Thyroid gland (tissue), 4 donors: ENCODE measurements at regions not wholly inside any gene's neighbourhood (a gene's known extent, or its start where the extent isn't known, plus 50 kb on each side); places are given as distances from the start of the nearest gene placed in this dataset.

ENCODE experiments used
- DNase-seq, 2 donors: peaks; one replicate each; pipeline ENCODE4 v3.0.0-alpha.2; 2019
- H3K27ac ChIP-seq, 3 donors: fragments of 200-600 bp; sonication (generic); 1 replicate in 2 of 3; 2 replicates in 1 of 3; pipeline ENCODE4 v1.5.1; 2016 to 2019; ENCODE audit warnings: mild to moderate bottlenecking in 1 of 3, moderate library complexity in 1 of 3
- H3K27me3 ChIP-seq: fragments of 200-600 bp; sonication (generic); one replicate; pipeline ENCODE4 v1.5.1; 2019
- H3K36me3 ChIP-seq, 2 donors: fragments of 200-600 bp; sonication (generic); one replicate each; pipeline ENCODE4 v1.5.1; 2016 to 2019
- H3K4me1 ChIP-seq, 2 donors: fragments of 200-600 bp; sonication (generic); one replicate each; pipeline ENCODE4 v1.5.1; 2017 to 2019
- H3K4me3 ChIP-seq, 3 donors: fragments of 200-600 bp; sonication (generic); replicated peaks in 1 of 3; 1 replicate in 2 of 3; 2 replicates in 1 of 3; pipeline ENCODE4 v1.5.1; 2016; ENCODE audit warnings: mild to moderate bottlenecking in 1 of 3
- H3K9me3 ChIP-seq: fragments of 200-600 bp; sonication (generic); one replicate; pipeline ENCODE4 v1.5.1; 2017
- CTCF ChIP-seq, 6 experiments: fragments of 200-600 bp in 3 of 6; fragments of 450-650 bp in 3 of 6; sonication (generic) in 3 of 6; IDR thresholded peaks; one replicate each; pipeline ENCODE4 v1.5.1; 2016 to 2019; ENCODE audit warnings: antibody characterized with exemption in 6 of 6, mild to moderate bottlenecking in 2 of 6, inconsistent platforms in 1 of 6, moderate library complexity in 1 of 6
- POLR2A ChIP-seq, 2 donors: fragments of 450-650 bp; IDR thresholded peaks; one replicate each; pipeline ENCODE4 v1.6.1; 2017; ENCODE audit warnings: antibody characterized with exemption in 2 of 2, mild to moderate bottlenecking in 2 of 2, moderate library complexity in 1 of 2
- WGBS, 2 donors: methylation state at CpG; one replicate each; pipeline ENCODE4 v1.1.5; 2017; 5-methylcytosine and 5-hydroxymethylcytosine counted together
- intact Hi-C: fragments of 100-400 bp; cut with DNase I; formaldehyde crosslinking; loops from one replicate; pipeline ENCODE4 v1.15.1; 2023

GRCh38 chr14:103214461-103214958 lies 91.2 kb downstream of the TNFAIP2 start:
- Histone ChIP-seq H3K36me3 (no peaks in the 10 kb centered on the region), H3K4me3 (no peak overlapping the region), H3K27me3 (no peaks in the 10 kb centered on the region), H3K9me3 (no peaks in the 10 kb centered on the region), H3K27ac (no peak overlapping the region), H3K4me1 (peaks cover 0 to under 1% of the 10 kb centered on the region in 2 donors)
- intact Hi-C loops, result no loop called here
- 90 to 95% methylated on average over 14 of the region's 14 CpGs for WGBS, 2 donors
- DNase-seq, result no peak
- TF ChIP-seq CTCF (IDR thresholded peaks at IDR 0.05), result no peak
- TF ChIP-seq POLR2A (IDR thresholded peaks at IDR 0.05), result no peak

- no peak for DNase-seq
- no peaks in the 10 kb centered on the region for H3K36me3 ChIP-seq
- intact Hi-C loops, result no loop called here
- H3K4me3 ChIP-seq, result no peak overlapping the region
- no peaks in the 10 kb centered on the region for H3K27me3 ChIP-seq
- 89 to 95% methylated on average over 10 of the region's 10 CpGs for WGBS, 2 donors
- peaks cover 0 to 11% of the 10 kb centered on the region in 2 donors for H3K4me1 ChIP-seq
- no peak overlapping the region for H3K27ac ChIP-seq
- TF ChIP-seq POLR2A (IDR thresholded peaks at IDR 0.05) (no peak), CTCF (IDR thresholded peaks at IDR 0.05) (no peak)
- H3K9me3 ChIP-seq, result no peaks in the 10 kb centered on the region
These were observed 93.1 kb downstream of the TNFAIP2 start for GRCh38 chr14:103216399-103216798.

- no peak for TF ChIP-seq CTCF (IDR thresholded peaks at IDR 0.05)
- no peak for TF ChIP-seq POLR2A (IDR thresholded peaks at IDR 0.05)
- Histone ChIP-seq H3K27ac (no peak overlapping the region), H3K27me3 (no peaks in the 10 kb centered on the region), H3K4me3 (no peak overlapping the region), H3K4me1 (peaks cover 0 to 11% of the 10 kb centered on the region in 2 donors), H3K9me3 (no peaks in the 10 kb centered on the region), H3K36me3 (no peaks in the 10 kb centered on the region)
- 81 to 86% methylated on average over 5 of the region's 5 CpGs for WGBS, 2 donors
- no peak for DNase-seq
- intact Hi-C loops, result no loop called here
These were observed 93.6 kb downstream of the TNFAIP2 start for GRCh38 chr14:103216857-103217256.

- Histone ChIP-seq H3K27ac (no peak overlapping the region), H3K9me3 (no peaks in the 10 kb centered on the region), H3K36me3 (no peaks in the 10 kb centered on the region), H3K27me3 (no peaks in the 10 kb centered on the region), H3K4me1 (peaks cover 0 to 11% of the 10 kb centered on the region in 2 donors), H3K4me3 (no peak overlapping the region)
- intact Hi-C loops, result no loop called here
- TF ChIP-seq POLR2A (IDR thresholded peaks at IDR 0.05) (no peak), CTCF (IDR thresholded peaks at IDR 0.05) (no peak)
- DNase-seq, result no peak
- 100% methylated on average over 1 of the region's 1 CpG for WGBS, 2 donors
These were observed 94.3 kb downstream of the TNFAIP2 start for GRCh38 chr14:103217538-103217937.

- no peak for TF ChIP-seq CTCF (IDR thresholded peaks at IDR 0.05)
- peak overlapping the region in 1 of 3 donors; percentile 16 for H3K4me3 ChIP-seq
- no peak overlapping the region for H3K27ac ChIP-seq
- no peaks in the 10 kb centered on the region for H3K9me3 ChIP-seq
- H3K4me1 ChIP-seq, result peaks cover 0 to 11% of the 10 kb centered on the region in 2 donors
- no peaks in the 10 kb centered on the region for H3K36me3 ChIP-seq
- intact Hi-C loops, result no loop called here
- no peaks in the 10 kb centered on the region for H3K27me3 ChIP-seq
- DNase-seq, result peak; percentile 18 to 26
- WGBS, 2 donors, result 33 to 46% methylated on average over 12 to 39 of the region's 92 CpGs
These were observed 97.1 kb downstream of the TNFAIP2 start for GRCh38 chr14:103220134-103220981.
